ENCODE measurements at regions not wholly inside any gene's neighbourhood (a gene's known extent, or its start where the extent isn't known, plus 50 kb on each side); places are given as distances from the start of the nearest gene placed in this dataset.

GRCh38 chr11:69393865-69394233 is 87.6 kb upstream of the LINC01488 start:
- TF ChIP-seq POLR2AphosphoS5 (IDR thresholded peaks at IDR 0.05) (no peak), POLR2A (IDR thresholded peaks at IDR 0.05) (no peak), EP300 (IDR thresholded peaks at IDR 0.05) (no peak)
- TF ChIP-seq, protein P1, sequence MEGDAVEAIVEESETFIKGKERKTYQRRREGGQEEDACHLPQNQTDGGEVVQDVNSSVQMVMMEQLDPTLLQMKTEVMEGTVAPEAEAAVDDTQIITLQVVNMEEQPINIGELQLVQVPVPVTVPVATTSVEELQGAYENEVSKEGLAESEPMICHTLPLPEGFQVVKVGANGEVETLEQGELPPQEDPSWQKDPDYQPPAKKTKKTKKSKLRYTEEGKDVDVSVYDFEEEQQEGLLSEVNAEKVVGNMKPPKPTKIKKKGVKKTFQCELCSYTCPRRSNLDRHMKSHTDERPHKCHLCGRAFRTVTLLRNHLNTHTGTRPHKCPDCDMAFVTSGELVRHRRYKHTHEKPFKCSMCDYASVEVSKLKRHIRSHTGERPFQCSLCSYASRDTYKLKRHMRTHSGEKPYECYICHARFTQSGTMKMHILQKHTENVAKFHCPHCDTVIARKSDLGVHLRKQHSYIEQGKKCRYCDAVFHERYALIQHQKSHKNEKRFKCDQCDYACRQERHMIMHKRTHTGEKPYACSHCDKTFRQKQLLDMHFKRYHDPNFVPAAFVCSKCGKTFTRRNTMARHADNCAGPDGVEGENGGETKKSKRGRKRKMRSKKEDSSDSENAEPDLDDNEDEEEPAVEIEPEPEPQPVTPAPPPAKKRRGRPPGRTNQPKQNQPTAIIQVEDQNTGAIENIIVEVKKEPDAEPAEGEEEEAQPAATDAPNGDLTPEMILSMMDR (IDR thresholded peaks at IDR 0.05): no peak

Data from sigmoid colon (tissue), 4 donors.